ENCODE measurements at regions not wholly inside any gene's neighbourhood (a gene's known extent, or its start where the extent isn't known, plus 50 kb on each side); places are given as distances from the start of the nearest gene placed in this dataset.

DNA sequence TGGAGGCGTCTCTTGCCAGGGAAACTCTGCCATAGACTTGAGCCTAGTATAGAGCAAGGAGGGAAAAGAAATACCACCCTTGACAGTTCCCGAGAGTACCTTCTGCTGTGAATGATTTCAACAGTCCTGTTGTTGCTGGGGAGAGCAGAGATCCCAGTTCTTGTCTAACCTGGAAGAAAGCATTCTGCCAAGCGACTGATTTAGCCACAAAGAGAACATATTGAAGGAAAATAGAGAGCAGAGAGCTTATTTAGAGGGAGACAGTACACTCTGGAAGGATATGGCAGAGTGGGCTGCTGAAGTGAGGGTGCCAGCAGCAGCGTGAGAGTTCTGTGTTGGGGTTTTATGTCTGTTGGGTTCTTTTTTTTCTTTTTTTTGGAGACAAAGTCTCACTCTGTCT is 966.9 kb upstream of the TMEM132C start:
- no peak overlapping the region for H2BK12ac ChIP-seq (ENCODE audit: low read depth, low read length)
- no peak overlapping the region for H2BK15ac ChIP-seq (ENCODE audit: low read length)
- ChIA-PET POLR2A (ENCODE audit: partially characterized antibody) (no interaction called here), CTCF (ENCODE audit: partially characterized antibody) (interaction anchor here (0.8 to 2.2 kb wide), 2 partner anchors 10 to 21 kb away, joined by 3 to 6 read pairs; no protein-coding TSS in a partner anchor)
- H3K4me1 ChIP-seq (replicated peaks in 1 of 4; ENCODE audit: control insufficient read depth in 3 of 4, insufficient read depth in 4 of 4, low read length in 3 of 4): no peaks in the 10 kb centered on the region
- no peaks in the 10 kb centered on the region for H4K20me1 ChIP-seq (replicated peaks in 1 of 2; ENCODE audit: control insufficient read depth in 1 of 2, insufficient read depth in 2 of 2, low read length in 2 of 2)
- FAIRE-seq (no peak), DNase-seq (ENCODE audit: low read depth in 1 of 2, low spot score in 2 of 2) (no peak)
- no peak overlapping the region for H2BK5ac ChIP-seq (ENCODE audit: low read depth, low read length)
- 91% methylated on average over 4 of the region's 4 CpGs; no CpG with 5 or more reads in 1 of the 2 experiments for WGBS, 2 experiments (ENCODE audit: extremely low coverage in 1 of 2, insufficient coverage in 1 of 2, insufficient read length in 1 of 2, insufficient replicate concordance in 2 of 2, low coverage in 1 of 2, low lambda C conversion rate in 2 of 2, missing lambda C conversion rate in 1 of 2)
- TF ChIP-seq CHD2 (IDR thresholded peaks at IDR 0.05; ENCODE audit: low read length) (no peak), SRF (IDR thresholded peaks at IDR 0.05; ENCODE audit: low read depth, low read length) (no peak), NANOG (IDR thresholded peaks at IDR 0.05; ENCODE audit: insufficient read depth, low read depth, low read length, poor library complexity, severe bottlenecking) (no peak), CEBPB (IDR thresholded peaks at IDR 0.05; ENCODE audit: low read depth, low read length) (no peak), BCL11A (IDR thresholded peaks at IDR 0.05; ENCODE audit: low read depth in 2 of 2, low read length in 2 of 2) (no peak), BRCA1 (IDR thresholded peaks at IDR 0.05; ENCODE audit: low read depth, low read length) (no peak), CHD1 (IDR thresholded peaks at IDR 0.05; ENCODE audit: low read depth, low read length) (no peak), SAP30 (IDR thresholded peaks at IDR 0.05; ENCODE audit: insufficient read depth, insufficient replicate concordance, low read length) (no peak), POLR2A (IDR thresholded peaks at IDR 0.05; ENCODE audit: control extremely low read depth in 1 of 2, low read depth in 2 of 2, low read length in 2 of 2) (no peak), KDM5A (IDR thresholded peaks at IDR 0.05; ENCODE audit: low read length) (no peak), RBBP5 (IDR thresholded peaks at IDR 0.05; ENCODE audit: borderline replicate concordance, low read depth, low read length) (no peak), JUND (IDR thresholded peaks at IDR 0.05; ENCODE audit: low read length) (no peak), TAF1 (IDR thresholded peaks at IDR 0.05; ENCODE audit: low read depth, low read length) (no peak)
- TF ChIP-seq, protein P1, sequence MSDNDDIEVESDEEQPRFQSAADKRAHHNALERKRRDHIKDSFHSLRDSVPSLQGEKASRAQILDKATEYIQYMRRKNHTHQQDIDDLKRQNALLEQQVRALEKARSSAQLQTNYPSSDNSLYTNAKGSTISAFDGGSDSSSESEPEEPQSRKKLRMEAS (IDR thresholded peaks at IDR 0.05): no peak
- TF ChIP-seq, protein P2, sequence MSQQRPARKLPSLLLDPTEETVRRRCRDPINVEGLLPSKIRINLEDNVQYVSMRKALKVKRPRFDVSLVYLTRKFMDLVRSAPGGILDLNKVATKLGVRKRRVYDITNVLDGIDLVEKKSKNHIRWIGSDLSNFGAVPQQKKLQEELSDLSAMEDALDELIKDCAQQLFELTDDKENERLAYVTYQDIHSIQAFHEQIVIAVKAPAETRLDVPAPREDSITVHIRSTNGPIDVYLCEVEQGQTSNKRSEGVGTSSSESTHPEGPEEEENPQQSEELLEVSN (IDR thresholded peaks at IDR 0.05): no peak
- no peaks in the 10 kb centered on the region for H3K36me3 ChIP-seq (ENCODE audit: control insufficient read depth in 2 of 4, insufficient read depth in 4 of 4, low read length in 3 of 4)
- H3K4ac ChIP-seq (replicated peaks; ENCODE audit: insufficient read length, low read depth, low read length): no peak overlapping the region
- 0 out of 4 replicates have a peak, but pooled peaks cover 0 to 3% of the 10 kb centered on the region in 2 experiments for H3K9me3 ChIP-seq (ENCODE audit: insufficient read depth in 2 of 2, low read depth in 1 of 2, low read length in 1 of 2)
- H4K91ac ChIP-seq (replicated peaks; ENCODE audit: insufficient read length, low read length): no peak overlapping the region
- H3K9ac ChIP-seq (replicated peaks in 1 of 4; ENCODE audit: extremely low read depth in 1 of 4, low read depth in 3 of 4, low read length in 3 of 4): no peak overlapping the region
- no peak overlapping the region for H3K4me2 ChIP-seq (ENCODE audit: insufficient read depth in 1 of 2, low read depth in 2 of 2, low read length in 2 of 2)
- H3K27me3 ChIP-seq (replicated peaks in 1 of 4; ENCODE audit: control insufficient read depth in 3 of 4, extremely low read depth in 1 of 4, insufficient read depth in 3 of 4, low read length in 3 of 4): no peaks in the 10 kb centered on the region
- no peak overlapping the region for H2AFZ ChIP-seq (ENCODE audit: low read length)
- H3K79me2 ChIP-seq (ENCODE audit: control insufficient read depth in 1 of 2, insufficient read depth in 2 of 2, low read length in 2 of 2): no peaks in the 10 kb centered on the region
- H3K27ac ChIP-seq (ENCODE audit: low read depth, low read length): no peak overlapping the region
- no peak overlapping the region for H2BK120ac ChIP-seq (replicated peaks; ENCODE audit: low read depth, low read length)
- H3K14ac ChIP-seq (ENCODE audit: insufficient read length): no peak overlapping the region
- H3K23me2 ChIP-seq (ENCODE audit: low read depth, low read length): no peaks in the 10 kb centered on the region
- H3K23ac ChIP-seq (ENCODE audit: insufficient read length): no peak overlapping the region
- H2AK5ac ChIP-seq (ENCODE audit: low read depth, low read length): no peak overlapping the region
- no peaks in the 10 kb centered on the region for H3K79me1 ChIP-seq (ENCODE audit: low read depth, low read length)
- H2BK20ac ChIP-seq (ENCODE audit: low read length): no peak overlapping the region
- no peak overlapping the region for H3K56ac ChIP-seq (replicated peaks; ENCODE audit: insufficient read length, low read depth, low read length)
- no peak overlapping the region for H4K8ac ChIP-seq (ENCODE audit: extremely low read depth, insufficient read depth, low read length)
- no peak overlapping the region for H3K4me3 ChIP-seq (ENCODE audit: extremely low read depth in 1 of 4, insufficient read depth in 2 of 4, low read depth in 3 of 4, low read length in 4 of 4)
- H4K5ac ChIP-seq (ENCODE audit: insufficient read length, low read depth, low read length): no peak overlapping the region
- no peak overlapping the region for H3K18ac ChIP-seq (ENCODE audit: extremely low read depth, low read length)
